Suprapubic skin (tissue), 4 donors: ENCODE measurements at regions not wholly inside any gene's neighbourhood (a gene's known extent, or its start where the extent isn't known, plus 50 kb on each side); places are given as distances from the start of the nearest gene placed in this dataset.
A peak's percentile ranks its signal among the peaks of the same experiment; 100 is the strongest.

ENCODE experiments used
- DNase-seq, 2 donors: peaks; one replicate each; pipeline ENCODE4 v3.0.0-alpha.2; 2019; ENCODE audit warnings: low spot score in 2 of 2
- H3K27ac ChIP-seq: fragments of 200-600 bp; sonication (generic); one replicate; pipeline ENCODE4 v1.5.1; 2019
- H3K27me3 ChIP-seq: fragments of 200-600 bp; sonication (generic); one replicate; pipeline ENCODE4 v1.5.1; 2019
- H3K36me3 ChIP-seq: fragments of 200-600 bp; sonication (generic); one replicate; pipeline ENCODE4 v1.5.1; 2019
- H3K4me1 ChIP-seq: fragments of 200-600 bp; sonication (generic); one replicate; pipeline ENCODE4 v1.5.1; 2019
- H3K4me3 ChIP-seq: fragments of 200-600 bp; sonication (generic); one replicate; pipeline ENCODE4 v1.5.1; 2019; ENCODE audit warnings: mild to moderate bottlenecking
- H3K9me3 ChIP-seq: fragments of 200-600 bp; sonication (generic); one replicate; pipeline ENCODE4 v1.5.1; 2019
- CTCF ChIP-seq, 2 donors: fragments of 200-600 bp in 1 of 2; fragments of 450-650 bp in 1 of 2; sonication (generic) in 1 of 2; IDR thresholded peaks; one replicate each; pipeline ENCODE4 v1.5.1; 2016 to 2019; ENCODE audit warnings: antibody characterized with exemption in 2 of 2, mild to moderate bottlenecking in 1 of 2, moderate library complexity in 1 of 2
- EP300 ChIP-seq: sonication (generic); formaldehyde crosslinking; IDR thresholded peaks from one replicate; pipeline ENCODE4 v1.6.1; 2017; ENCODE audit warnings: antibody characterized with exemption
- POLR2A ChIP-seq, 2 donors: fragments of 450-650 bp; IDR thresholded peaks; one replicate each; pipeline ENCODE4 v1.6.1; 2017; ENCODE audit warnings: antibody characterized with exemption in 2 of 2, mild to moderate bottlenecking in 2 of 2, moderate library complexity in 2 of 2
- POLR2AphosphoS5 ChIP-seq, 3 donors: sonication (generic); formaldehyde crosslinking; IDR thresholded peaks; one replicate each; pipeline ENCODE4 v1.6.1; 2017; ENCODE audit warnings: antibody characterized with exemption in 3 of 3
- WGBS: methylation state at CpG from one replicate; pipeline ENCODE4 v1.1.5; 2018; 5-methylcytosine and 5-hydroxymethylcytosine counted together

DNA sequence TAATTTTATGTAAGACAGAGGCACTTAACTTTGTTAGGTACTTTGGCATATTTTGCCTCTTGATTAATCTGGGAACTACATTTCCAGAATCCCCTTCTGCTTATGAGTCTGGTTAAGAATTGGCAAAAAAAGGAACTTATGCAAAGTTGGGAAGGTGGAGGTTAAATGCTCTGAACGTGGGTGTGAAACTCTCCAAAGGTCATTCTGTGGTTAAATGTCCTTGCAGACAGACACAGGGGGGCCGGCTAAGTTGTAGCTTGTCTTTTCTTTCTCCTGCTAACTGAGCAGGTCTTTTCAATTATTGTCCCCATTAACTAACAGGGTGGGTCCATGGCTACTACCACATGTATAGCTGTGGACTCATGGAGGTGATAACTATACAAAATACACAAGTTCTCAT lies 248.6 kb upstream of the NOVA1 start:
- H3K27ac ChIP-seq, result no peak overlapping the region
- no peaks in the 10 kb centered on the region for H3K27me3 ChIP-seq
- no peak overlapping the region for H3K4me3 ChIP-seq
- no peaks in the 10 kb centered on the region for H3K4me1 ChIP-seq
- TF ChIP-seq EP300 (no peak), POLR2A (IDR thresholded peaks at IDR 0.05) (no peak), CTCF (IDR thresholded peaks at IDR 0.05) (no peak), POLR2AphosphoS5 (IDR thresholded peaks at IDR 0.05) (no peak)
- no peak for DNase-seq
- H3K9me3 ChIP-seq, result no peaks in the 10 kb centered on the region
- WGBS, result 49% methylated on average over 2 of the region's 2 CpGs
- no peaks in the 10 kb centered on the region for H3K36me3 ChIP-seq

- Histone ChIP-seq H3K4me1 (no peaks in the 10 kb centered on the region), H3K27ac (no peak overlapping the region), H3K36me3 (no peaks in the 10 kb centered on the region), H3K9me3 (no peaks in the 10 kb centered on the region), H3K27me3 (no peaks in the 10 kb centered on the region), H3K4me3 (no peak overlapping the region)
- no peak for DNase-seq
- 68% methylated on average over 4 of the region's 4 CpGs for WGBS
- TF ChIP-seq CTCF (IDR thresholded peaks at IDR 0.05) (no peak), POLR2AphosphoS5 (IDR thresholded peaks at IDR 0.05) (no peak), EP300 (no peak), POLR2A (IDR thresholded peaks at IDR 0.05) (no peak)
These were observed 251.7 kb upstream of the NOVA1 start for GRCh38 chr14:26849514-26849913.

- Histone ChIP-seq H3K27ac (no peak overlapping the region), H3K27me3 (no peaks in the 10 kb centered on the region), H3K4me3 (no peak overlapping the region), H3K36me3 (no peaks in the 10 kb centered on the region), H3K9me3 (no peaks in the 10 kb centered on the region), H3K4me1 (peaks cover 1% of the 10 kb centered on the region)
- WGBS, result 89% methylated on average over 6 of the region's 6 CpGs
- DNase-seq, result no peak
- TF ChIP-seq CTCF (IDR thresholded peaks at IDR 0.05) (no peak), POLR2AphosphoS5 (IDR thresholded peaks at IDR 0.05) (no peak), POLR2A (IDR thresholded peaks at IDR 0.05) (no peak), EP300 (no peak)
These were observed 254.0 kb upstream of the NOVA1 start for GRCh38 chr14:26851793-26852192.

- WGBS, result 68% methylated on average over 7 of the region's 7 CpGs
- Histone ChIP-seq H3K27ac (peak overlapping the region; percentile 30), H3K27me3 (no peaks in the 10 kb centered on the region), H3K36me3 (no peaks in the 10 kb centered on the region), H3K9me3 (no peaks in the 10 kb centered on the region), H3K4me1 (peaks cover 2% of the 10 kb centered on the region), H3K4me3 (no peak overlapping the region)
- no peak for DNase-seq
- no peak for TF ChIP-seq CTCF (IDR thresholded peaks at IDR 0.05)
- no peak for TF ChIP-seq POLR2AphosphoS5 (IDR thresholded peaks at IDR 0.05)
- no peak for TF ChIP-seq POLR2A (IDR thresholded peaks at IDR 0.05)
- no peak for TF ChIP-seq EP300
These were observed 257.4 kb upstream of the NOVA1 start for GRCh38 chr14:26855077-26855753.

GRCh38 chr14:26856876-26857518 lies 259.2 kb upstream of the NOVA1 start:
- no peak for DNase-seq
- WGBS, result 44% methylated on average over 4 of the region's 4 CpGs

More at GRCh38 chr14:26856876-26857518, 259.2 kb upstream of the NOVA1 start:
- Histone ChIP-seq H3K4me3 (no peak overlapping the region), H3K27me3 (no peaks in the 10 kb centered on the region), H3K27ac (no peak overlapping the region), H3K4me1 (peaks cover 2% of the 10 kb centered on the region), H3K9me3 (no peaks in the 10 kb centered on the region), H3K36me3 (no peaks in the 10 kb centered on the region)
- TF ChIP-seq CTCF (IDR thresholded peaks at IDR 0.05) (no peak), EP300 (no peak), POLR2A (IDR thresholded peaks at IDR 0.05) (no peak), POLR2AphosphoS5 (IDR thresholded peaks at IDR 0.05) (no peak)
